Peyer's patch (tissue), 4 donors: ENCODE measurements at regions not wholly inside any gene's neighbourhood (a gene's known extent, or its start where the extent isn't known, plus 50 kb on each side); places are given as distances from the start of the nearest gene placed in this dataset.

Experiments used
- DNase-seq, 3 donors: peaks; one replicate each; pipeline ENCODE4 v3.0.0-alpha.2; 2017 to 2019
- H3K27ac ChIP-seq, 4 donors: fragments of 200-600 bp; sonication (generic); one replicate each; pipeline ENCODE4 v1.5.1; 2016 to 2019
- H3K27me3 ChIP-seq, 2 donors: fragments of 200-600 bp; sonication (generic); one replicate each; pipeline ENCODE4 v1.5.1; 2019
- H3K36me3 ChIP-seq, 3 donors: fragments of 200-600 bp; sonication (generic); one replicate each; pipeline ENCODE4 v1.5.1; 2016 to 2019
- H3K4me1 ChIP-seq, 4 donors: fragments of 200-600 bp; sonication (generic); one replicate each; pipeline ENCODE4 v1.5.1; 2016 to 2019
- H3K4me3 ChIP-seq, 4 donors: fragments of 200-600 bp; sonication (generic); 1 replicate in 3 of 4; 2 replicates in 1 of 4; pipeline ENCODE4 v1.5.1; 2016 to 2019; ENCODE audit warnings: mild to moderate bottlenecking in 1 of 4
- H3K9me3 ChIP-seq, 4 donors: fragments of 200-600 bp; sonication (generic); one replicate each; pipeline ENCODE4 v1.5.1; 2016 to 2019; ENCODE audit warnings: mild to moderate bottlenecking in 1 of 4
- POLR2A ChIP-seq, 2 donors: fragments of 450-650 bp; IDR thresholded peaks; one replicate each; pipeline ENCODE4 v1.5.1; 2017; ENCODE audit warnings: antibody characterized with exemption in 2 of 2, mild to moderate bottlenecking in 2 of 2, moderate library complexity in 2 of 2
- TF ChIP-seq, protein P1 (sequence below), 6 experiments: fragments of 450-650 bp in 4 of 6; fragments of 200-600 bp in 2 of 6; sonication (generic) in 1 of 6; IDR thresholded peaks; one replicate each; pipeline ENCODE4 v1.5.1; 2017 to 2019; ENCODE audit warnings: antibody characterized with exemption in 6 of 6, mild to moderate bottlenecking in 3 of 6, moderate library complexity in 1 of 6

DNA sequence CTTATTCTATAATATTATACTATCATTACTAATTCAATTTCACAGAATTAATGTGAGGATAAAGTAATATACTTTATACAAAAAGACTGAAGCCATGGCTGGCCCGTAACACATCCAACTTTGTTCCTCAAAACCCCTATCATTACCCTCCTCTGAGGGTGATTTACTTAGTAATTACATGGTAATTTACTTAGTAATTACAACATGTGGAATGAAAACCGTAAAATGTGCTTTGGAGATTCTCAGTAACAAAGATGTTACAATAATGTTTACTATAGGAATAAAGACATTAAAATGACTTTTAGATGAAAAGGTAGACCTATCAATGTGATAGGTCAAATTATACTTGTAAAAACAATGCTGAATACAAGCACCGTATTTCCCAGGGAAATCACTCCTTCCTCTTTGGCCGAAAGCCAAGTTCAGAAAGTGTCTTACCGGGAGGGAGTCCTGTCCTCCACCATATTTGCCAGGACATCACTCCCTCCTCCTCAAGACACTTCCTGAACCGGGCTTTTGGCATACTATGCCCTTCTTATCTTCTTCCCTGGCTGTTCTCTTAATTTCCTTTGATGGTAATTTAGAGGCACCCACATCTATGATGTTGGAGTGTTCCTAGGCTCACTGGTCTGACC, 1047.8 kb downstream of the SOCS6 start:
- H3K36me3 ChIP-seq = no peaks in the 10 kb centered on the region
- no peak overlapping the region for H3K27ac ChIP-seq
- no peak overlapping the region for H3K4me3 ChIP-seq
- no peak for DNase-seq
- no peaks in the 10 kb centered on the region for H3K4me1 ChIP-seq
- H3K27me3 ChIP-seq = no peaks in the 10 kb centered on the region
- TF ChIP-seq POLR2A (IDR thresholded peaks at IDR 0.05) = no peak
- TF ChIP-seq, protein P1, sequence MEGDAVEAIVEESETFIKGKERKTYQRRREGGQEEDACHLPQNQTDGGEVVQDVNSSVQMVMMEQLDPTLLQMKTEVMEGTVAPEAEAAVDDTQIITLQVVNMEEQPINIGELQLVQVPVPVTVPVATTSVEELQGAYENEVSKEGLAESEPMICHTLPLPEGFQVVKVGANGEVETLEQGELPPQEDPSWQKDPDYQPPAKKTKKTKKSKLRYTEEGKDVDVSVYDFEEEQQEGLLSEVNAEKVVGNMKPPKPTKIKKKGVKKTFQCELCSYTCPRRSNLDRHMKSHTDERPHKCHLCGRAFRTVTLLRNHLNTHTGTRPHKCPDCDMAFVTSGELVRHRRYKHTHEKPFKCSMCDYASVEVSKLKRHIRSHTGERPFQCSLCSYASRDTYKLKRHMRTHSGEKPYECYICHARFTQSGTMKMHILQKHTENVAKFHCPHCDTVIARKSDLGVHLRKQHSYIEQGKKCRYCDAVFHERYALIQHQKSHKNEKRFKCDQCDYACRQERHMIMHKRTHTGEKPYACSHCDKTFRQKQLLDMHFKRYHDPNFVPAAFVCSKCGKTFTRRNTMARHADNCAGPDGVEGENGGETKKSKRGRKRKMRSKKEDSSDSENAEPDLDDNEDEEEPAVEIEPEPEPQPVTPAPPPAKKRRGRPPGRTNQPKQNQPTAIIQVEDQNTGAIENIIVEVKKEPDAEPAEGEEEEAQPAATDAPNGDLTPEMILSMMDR (IDR thresholded peaks at IDR 0.05) = no peak
- H3K9me3 ChIP-seq = no peaks in the 10 kb centered on the region

DNA sequence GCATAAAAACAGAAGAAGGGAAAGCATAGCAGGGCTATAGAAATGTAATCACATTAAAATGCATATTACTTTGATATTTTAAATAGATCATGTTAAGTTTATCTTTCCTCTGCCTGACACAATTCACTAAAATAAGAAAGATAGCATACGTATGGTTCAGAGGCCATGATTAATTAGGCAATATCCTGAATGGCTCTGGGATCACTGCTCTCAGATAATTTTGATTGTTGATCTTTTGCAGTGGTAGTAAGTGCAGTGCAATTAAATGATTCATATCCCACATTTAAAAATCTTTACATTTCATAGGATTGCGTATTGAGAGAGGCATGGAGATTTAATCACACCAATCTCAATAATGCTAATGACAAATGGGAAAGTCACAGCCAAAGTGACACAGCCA, 1040.7 kb downstream of the SOCS6 start:
- no peaks in the 10 kb centered on the region for H3K36me3 ChIP-seq
- H3K27me3 ChIP-seq = no peaks in the 10 kb centered on the region
- H3K4me1 ChIP-seq = no peaks in the 10 kb centered on the region
- no peak for DNase-seq
- no peaks in the 10 kb centered on the region for H3K9me3 ChIP-seq
- TF ChIP-seq, protein P1 (IDR thresholded peaks at IDR 0.05) = no peak
- no peak for TF ChIP-seq POLR2A (IDR thresholded peaks at IDR 0.05)
- no peak overlapping the region for H3K4me3 ChIP-seq
- H3K27ac ChIP-seq = no peak overlapping the region

DNA sequence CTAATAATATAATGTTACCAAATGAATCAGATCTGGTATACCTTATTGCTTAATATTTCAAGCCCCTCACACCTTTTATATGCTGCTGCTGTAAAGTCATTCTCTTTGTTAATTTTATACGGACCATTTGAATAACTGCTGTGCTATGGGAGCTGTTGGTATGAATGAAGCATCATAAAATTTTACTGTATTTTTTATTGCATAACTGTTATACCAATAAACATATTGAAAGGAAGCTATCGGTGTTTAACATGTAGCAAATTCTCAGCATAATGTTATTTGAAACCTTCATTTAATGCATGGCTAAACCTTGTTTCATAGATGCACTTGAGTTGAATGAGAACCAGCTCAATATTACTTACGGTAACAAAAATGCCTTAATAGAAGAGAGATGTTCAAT, 1040.3 kb downstream of the SOCS6 start:
- no peaks in the 10 kb centered on the region for H3K27me3 ChIP-seq
- H3K4me3 ChIP-seq = no peak overlapping the region
- TF ChIP-seq, protein P1 (IDR thresholded peaks at IDR 0.05) = no peak
- TF ChIP-seq POLR2A (IDR thresholded peaks at IDR 0.05) = no peak
- no peaks in the 10 kb centered on the region for H3K4me1 ChIP-seq
- no peaks in the 10 kb centered on the region for H3K36me3 ChIP-seq
- no peak for DNase-seq
- H3K27ac ChIP-seq = no peak overlapping the region
- no peaks in the 10 kb centered on the region for H3K9me3 ChIP-seq

DNA sequence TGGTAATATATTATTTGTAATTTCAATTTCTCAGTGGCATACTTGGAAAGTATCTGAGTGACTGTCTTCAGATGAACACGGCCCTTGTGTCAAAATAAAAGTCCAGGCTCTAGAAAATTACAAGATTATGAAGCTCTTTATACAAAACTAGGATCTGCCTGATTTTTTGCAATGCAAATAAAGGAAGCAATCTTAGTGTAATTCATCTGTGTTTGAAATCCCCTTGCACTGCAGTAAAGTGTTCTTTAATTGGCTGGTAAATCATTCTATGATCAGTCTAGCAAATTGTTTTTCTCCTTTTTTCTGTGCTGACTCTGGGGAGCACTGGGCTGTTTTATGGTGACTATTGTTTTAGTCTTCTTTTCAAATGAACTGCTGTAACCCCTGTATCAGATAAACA, 1039.0 kb downstream of the SOCS6 start:
- TF ChIP-seq, protein P1 (IDR thresholded peaks at IDR 0.05) = no peak
- no peak for TF ChIP-seq POLR2A (IDR thresholded peaks at IDR 0.05)
- H3K4me1 ChIP-seq = no peaks in the 10 kb centered on the region
- no peaks in the 10 kb centered on the region for H3K27me3 ChIP-seq
- H3K36me3 ChIP-seq = no peaks in the 10 kb centered on the region
- H3K9me3 ChIP-seq = no peaks in the 10 kb centered on the region
- no peak for DNase-seq
- no peak overlapping the region for H3K4me3 ChIP-seq
- no peak overlapping the region for H3K27ac ChIP-seq

DNA sequence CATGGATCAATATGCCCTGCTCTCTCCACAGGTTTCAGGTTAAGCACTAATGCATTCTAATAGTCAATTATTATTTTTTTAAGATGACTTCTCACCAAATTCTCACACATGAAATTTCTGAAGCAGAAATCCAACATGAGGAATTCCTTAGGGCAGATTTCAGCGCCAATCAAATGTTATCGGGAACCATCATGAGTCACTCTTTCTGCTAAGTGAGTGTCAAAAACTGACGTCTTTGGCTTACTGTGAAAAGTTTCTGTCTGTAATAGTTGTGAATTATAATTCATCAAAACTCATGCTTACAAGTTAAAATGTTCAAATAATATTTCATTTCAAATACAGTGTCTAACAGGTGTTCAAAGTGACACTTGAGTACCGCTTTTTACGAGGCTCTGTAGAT, 1038.6 kb downstream of the SOCS6 start:
- Histone ChIP-seq H3K4me1 (no peaks in the 10 kb centered on the region), H3K27ac (no peak overlapping the region), H3K4me3 (no peak overlapping the region), H3K9me3 (no peaks in the 10 kb centered on the region), H3K36me3 (no peaks in the 10 kb centered on the region), H3K27me3 (no peaks in the 10 kb centered on the region)
- TF ChIP-seq POLR2A (IDR thresholded peaks at IDR 0.05) = no peak
- TF ChIP-seq, protein P1 (IDR thresholded peaks at IDR 0.05) = no peak
- DNase-seq = no peak

DNA sequence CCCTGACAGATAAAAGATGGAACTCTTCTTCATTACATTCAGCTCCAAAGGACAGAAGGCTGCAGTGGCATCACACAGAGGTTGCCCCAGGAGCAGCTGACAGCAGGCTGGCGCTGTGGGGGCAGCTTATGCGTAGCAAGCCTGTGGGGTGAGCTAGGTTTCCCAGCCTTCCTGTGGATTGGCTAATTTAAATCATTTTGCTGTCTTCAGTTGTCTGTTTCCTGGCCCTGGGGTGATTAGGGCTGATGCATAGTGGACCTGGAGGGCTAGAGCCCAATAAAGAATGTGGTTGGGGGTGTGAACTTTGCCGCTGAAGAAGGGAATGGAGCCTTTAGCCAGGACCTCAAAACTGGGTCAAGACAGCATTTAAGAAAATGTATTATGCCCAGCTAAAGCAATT, 1038.0 kb downstream of the SOCS6 start:
- no peak overlapping the region for H3K4me3 ChIP-seq
- no peaks in the 10 kb centered on the region for H3K9me3 ChIP-seq
- no peaks in the 10 kb centered on the region for H3K27me3 ChIP-seq
- TF ChIP-seq, protein P1 (IDR thresholded peaks at IDR 0.05) = no peak
- no peak overlapping the region for H3K27ac ChIP-seq
- H3K4me1 ChIP-seq = no peaks in the 10 kb centered on the region
- H3K36me3 ChIP-seq = no peaks in the 10 kb centered on the region
- DNase-seq = no peak
